AG08395 (cell line): ENCODE measurements at regions not wholly inside any gene's neighbourhood (a gene's known extent, or its start where the extent isn't known, plus 50 kb on each side); places are given as distances from the start of the nearest gene placed in this dataset.
"Not testable (repeated sequence)": the region's sequence is repeated elsewhere in the genome, so short reads cannot be mapped to it uniquely, and the experiment has no call there.

ENCODE experiments used
- DNase-seq: peaks from one replicate; pipeline ENCODE4 v3.0.0; 2012; ENCODE audit warnings: mixed read lengths, low spot score

- DNase-seq: no peak
These were observed 194.0 kb upstream of the RBBP8 start for GRCh38 chr18:22739061-22739642.

GRCh38 chr18:22739789-22740188 is 193.3 kb upstream of the RBBP8 start:
- DNase-seq: no peak

GRCh38 chr18:22741318-22741717 is 191.8 kb upstream of the RBBP8 start:
- DNase-seq: no peak

- no peak for DNase-seq
These were observed 190.7 kb upstream of the RBBP8 start for GRCh38 chr18:22742409-22742808.

- DNase-seq: no peak
These were observed 187.2 kb upstream of the RBBP8 start for GRCh38 chr18:22745966-22746365.

GRCh38 chr18:22752014-22752413 is 181.1 kb upstream of the RBBP8 start:
- no peak for DNase-seq

- no peak for DNase-seq
These were observed 179.8 kb upstream of the RBBP8 start for GRCh38 chr18:22753130-22753831.

- not testable (repeated sequence) for DNase-seq
These were observed 169.1 kb upstream of the RBBP8 start for GRCh38 chr18:22764005-22764404.

- no peak for DNase-seq
These were observed 167.2 kb upstream of the RBBP8 start for GRCh38 chr18:22765896-22766295.

GRCh38 chr18:22767653-22768052 is 165.5 kb upstream of the RBBP8 start:
- no peak for DNase-seq

GRCh38 chr18:22773944-22774343 is 159.2 kb upstream of the RBBP8 start:
- DNase-seq: no peak

GRCh38 chr18:22778996-22779395 is 154.1 kb upstream of the RBBP8 start:
- DNase-seq: no peak

- DNase-seq: no peak
These were observed 149.9 kb upstream of the RBBP8 start for GRCh38 chr18:22783245-22783644.

GRCh38 chr18:22783662-22784076 is 149.5 kb upstream of the RBBP8 start:
- DNase-seq: no peak

- DNase-seq: no peak
These were observed 144.1 kb upstream of the RBBP8 start for GRCh38 chr18:22789052-22789451.

- no peak for DNase-seq
These were observed 143.5 kb upstream of the RBBP8 start for GRCh38 chr18:22789600-22789999.

- no peak for DNase-seq
These were observed 142.4 kb upstream of the RBBP8 start for GRCh38 chr18:22790545-22791309.

GRCh38 chr18:22791310-22791610 is 141.9 kb upstream of the RBBP8 start:
- no peak for DNase-seq

- DNase-seq: no peak
These were observed 137.0 kb upstream of the RBBP8 start for GRCh38 chr18:22796113-22796512.

GRCh38 chr18:22800551-22800951 is 132.6 kb upstream of the RBBP8 start:
- peak; percentile 21 for DNase-seq

GRCh38 chr18:22813648-22814328 is 119.3 kb upstream of the RBBP8 start:
- peak; percentile 49 for DNase-seq

- DNase-seq: no peak
These were observed 118.8 kb upstream of the RBBP8 start for GRCh38 chr18:22814329-22814703.
